H1 (cell line): ENCODE measurements at regions not wholly inside any gene's neighbourhood (a gene's known extent, or its start where the extent isn't known, plus 50 kb on each side); places are given as distances from the start of the nearest gene placed in this dataset.

Source experiments
- CTCF ChIA-PET: fragments of 300-600 bp; sonication (Branson Sonifier 250); formaldehyde crosslinking; loops from one replicate; lab custom pipeline; 2021; ENCODE audit not compliant: partially characterized antibody; lab: Charles Lee
- POLR2A ChIA-PET: fragments of 300-600 bp; sonication (Branson Sonifier 250); formaldehyde crosslinking; loops from one replicate; lab custom pipeline; 2021; ENCODE audit warnings: inconsistent platforms; ENCODE audit not compliant: partially characterized antibody; lab: Charles Lee
- DNase-seq, 2 experiments: peaks; one replicate each; pipeline versions ENCODE4 v3.0.0 to v3.0.0-alpha.2; 2010 to 2022; ENCODE audit warnings: low spot score in 2 of 2, low read depth in 1 of 2, mixed read lengths in 1 of 2
- FAIRE-seq: peaks from 2 replicates; lab custom pipeline; 2011; peaks lifted over from hg19 to GRCh38; lab: Jason Lieb, UNC
- H2AFZ ChIP-seq: 2 replicates; pipeline ENCODE4 v1.8.1; 2012; ENCODE audit warnings: low read length, inconsistent platforms
- H2AK5ac ChIP-seq: 2 replicates; pipeline ENCODE4 v1.6.1; 2013; ENCODE audit warnings: low read depth, low read length
- H2BK120ac ChIP-seq: replicated peaks from 2 replicates; pipeline ENCODE3; 2013; ENCODE audit warnings: low read depth, low read length, inconsistent platforms
- H2BK12ac ChIP-seq: 2 replicates; pipeline ENCODE4 v1.6.1; 2013; ENCODE audit warnings: low read depth, low read length
- H2BK15ac ChIP-seq: 2 replicates; pipeline ENCODE4 v1.6.1; 2013; ENCODE audit warnings: low read length
- H2BK20ac ChIP-seq: 2 replicates; pipeline ENCODE4 v1.6.1; 2013; ENCODE audit warnings: low read length
- H2BK5ac ChIP-seq: 2 replicates; pipeline ENCODE4 v1.6.1; 2013; ENCODE audit warnings: low read depth, low read length
- H3K14ac ChIP-seq: 2 replicates; pipeline ENCODE4 v1.6.1; 2013; ENCODE audit warnings: inconsistent platforms; ENCODE audit not compliant: insufficient read length
- H3K18ac ChIP-seq: 2 replicates; pipeline ENCODE4 v1.6.1; 2013; ENCODE audit warnings: low read length; ENCODE audit errors: extremely low read depth
- H3K23ac ChIP-seq: 2 replicates; pipeline ENCODE4 v1.6.1; 2013; ENCODE audit warnings: inconsistent platforms; ENCODE audit not compliant: insufficient read length
- H3K23me2 ChIP-seq: 2 replicates; pipeline ENCODE4 v1.6.1; 2013; ENCODE audit warnings: low read depth, low read length
- H3K27ac ChIP-seq: 2 replicates; pipeline ENCODE4 v1.6.1; 2011; ENCODE audit warnings: low read depth, low read length, inconsistent platforms
- H3K27me3 ChIP-seq, 4 experiments: replicated peaks in 1 of 4; 1 replicate in 1 of 4; 2 replicates in 3 of 4; pipeline versions ENCODE4 v1.6.1 to v1.8.1; 2011 to 2013; ENCODE audit warnings: low read length in 3 of 4, mild to moderate bottlenecking in 3 of 4, inconsistent platforms in 2 of 4, mixed read lengths in 2 of 4, moderate library complexity in 1 of 4; ENCODE audit not compliant: control insufficient read depth in 3 of 4, insufficient read depth in 3 of 4; ENCODE audit errors: extremely low read depth in 1 of 4
- H3K36me3 ChIP-seq, 4 experiments: 2 replicates each; pipeline versions ENCODE4 v1.6.1 to v1.8.1; 2011 to 2013; ENCODE audit warnings: mild to moderate bottlenecking in 4 of 4, low read length in 3 of 4, moderate library complexity in 2 of 4, control low read depth in 1 of 4, inconsistent platforms in 1 of 4; ENCODE audit not compliant: insufficient read depth in 4 of 4, control insufficient read depth in 2 of 4
- H3K4ac ChIP-seq: replicated peaks from 2 replicates; pipeline ENCODE3; 2013; ENCODE audit warnings: low read length, low read depth, mixed read lengths, inconsistent platforms; ENCODE audit not compliant: insufficient read length
- H3K4me1 ChIP-seq, 4 experiments: replicated peaks in 1 of 4; 1 replicate in 1 of 4; 2 replicates in 3 of 4; pipeline versions ENCODE4 v1.6.1 to v1.8.1; 2011 to 2013; ENCODE audit warnings: low read length in 3 of 4, inconsistent platforms in 2 of 4, mixed read lengths in 1 of 4; ENCODE audit not compliant: insufficient read depth in 4 of 4, control insufficient read depth in 3 of 4
- H3K4me2 ChIP-seq, 2 experiments: 2 replicates each; pipeline versions ENCODE4 v1.6.1 to v1.8.1; 2011 to 2013; ENCODE audit warnings: low read depth in 2 of 2, low read length in 2 of 2, control low read depth in 1 of 2, inconsistent platforms in 1 of 2, mild to moderate bottlenecking in 1 of 2; ENCODE audit not compliant: insufficient read depth in 1 of 2
- H3K4me3 ChIP-seq, 4 experiments: fragments of 200-600, 300-600 bp in 1 of 4; sonication (generic), shearing (Covaris generic), sonication (Bioruptor Twin) in 1 of 4; 2 replicates each; pipeline versions ENCODE4 v1.5.1 to v1.8.1; 2011 to 2016; ENCODE audit warnings: low read length in 4 of 4, low read depth in 3 of 4, control low read depth in 2 of 4, inconsistent platforms in 2 of 4, mild to moderate bottlenecking in 2 of 4, mixed read lengths in 1 of 4, moderate library complexity in 1 of 4; ENCODE audit not compliant: insufficient read depth in 2 of 4; ENCODE audit errors: extremely low read depth in 1 of 4
- H3K56ac ChIP-seq: replicated peaks from 2 replicates; pipeline ENCODE3; 2013; ENCODE audit warnings: low read depth, mild to moderate bottlenecking, mixed read lengths, low read length, inconsistent platforms; ENCODE audit not compliant: insufficient read length
- H3K79me1 ChIP-seq: 2 replicates; pipeline ENCODE4 v1.6.1; 2013; ENCODE audit warnings: low read depth, low read length, control low read depth
- H3K79me2 ChIP-seq, 2 experiments: 2 replicates each; pipeline versions ENCODE4 v1.6.1 to v1.8.1; 2012 to 2013; ENCODE audit warnings: low read length in 2 of 2, mild to moderate bottlenecking in 2 of 2, inconsistent platforms in 1 of 2; ENCODE audit not compliant: insufficient read depth in 2 of 2, control insufficient read depth in 1 of 2
- H3K9ac ChIP-seq, 4 experiments: replicated peaks in 1 of 4; 1 replicate in 1 of 4; 2 replicates in 3 of 4; pipeline versions ENCODE4 v1.6.1 to v1.8.1; 2011 to 2013; ENCODE audit warnings: low read depth in 3 of 4, low read length in 3 of 4, control low read depth in 2 of 4, mild to moderate bottlenecking in 2 of 4, moderate library complexity in 2 of 4, inconsistent platforms in 1 of 4; ENCODE audit errors: extremely low read depth in 1 of 4
- H3K9me3 ChIP-seq, 2 experiments: 2 replicates each; pipeline versions ENCODE4 v1.6.1 to v1.8.1; 2012 to 2013; ENCODE audit warnings: mild to moderate bottlenecking in 2 of 2, moderate library complexity in 2 of 2, control low read depth in 1 of 2, inconsistent platforms in 1 of 2, low read depth in 1 of 2, low read length in 1 of 2, mixed read lengths in 1 of 2; ENCODE audit not compliant: insufficient read depth in 2 of 2
- H4K20me1 ChIP-seq, 2 experiments: replicated peaks in 1 of 2; 2 replicates each; pipeline versions ENCODE3 to v1.8.1; 2011 to 2013; ENCODE audit warnings: inconsistent platforms in 2 of 2, low read length in 2 of 2, mild to moderate bottlenecking in 1 of 2; ENCODE audit not compliant: insufficient read depth in 2 of 2, control insufficient read depth in 1 of 2
- H4K5ac ChIP-seq: 2 replicates; pipeline ENCODE4 v1.6.1; 2013; ENCODE audit warnings: low read length, low read depth, mixed read lengths, inconsistent platforms; ENCODE audit not compliant: insufficient read length
- H4K8ac ChIP-seq: 2 replicates; pipeline ENCODE4 v1.8.0; 2013; ENCODE audit warnings: mild to moderate bottlenecking, moderate library complexity, low read length, inconsistent platforms; ENCODE audit not compliant: insufficient read depth; ENCODE audit errors: extremely low read depth
- H4K91ac ChIP-seq: replicated peaks from 2 replicates; pipeline ENCODE3; 2013; ENCODE audit warnings: low read length, mixed read lengths, inconsistent platforms; ENCODE audit not compliant: insufficient read length
- CHD1 ChIP-seq: IDR thresholded peaks from 2 replicates; pipeline ENCODE4 v1.6.1; 2012; ENCODE audit warnings: low read depth, low read length, improper control_type of control experiment
- CTBP2 ChIP-seq: IDR thresholded peaks from 2 replicates; pipeline ENCODE4 v1.7.0; 2011; ENCODE audit warnings: borderline replicate concordance, mild to moderate bottlenecking, moderate library complexity, mixed read lengths, low read length; ENCODE audit not compliant: insufficient read depth, insufficient read length
- MAX ChIP-seq: IDR thresholded peaks from 2 replicates; pipeline ENCODE4 v1.6.1; 2012; ENCODE audit warnings: inconsistent platforms
- NRF1 ChIP-seq: IDR thresholded peaks from 2 replicates; pipeline ENCODE4 v1.6.1; 2011; ENCODE audit warnings: mild to moderate bottlenecking, low read depth, low read length, improper control_type of control experiment
- POU5F1 ChIP-seq: IDR thresholded peaks from 2 replicates; pipeline ENCODE4 v1.6.1; 2011; ENCODE audit warnings: low read depth, mild to moderate bottlenecking, low read length, moderate library complexity
- RFX5 ChIP-seq: IDR thresholded peaks from 2 replicates; pipeline ENCODE4 v1.6.1; 2011; ENCODE audit warnings: low read depth, low read length, improper control_type of control experiment, borderline replicate concordance
- SP1 ChIP-seq: IDR thresholded peaks from 2 replicates; pipeline ENCODE4 v1.6.1; 2011; ENCODE audit warnings: low read depth, low read length
- SUZ12 ChIP-seq: fragments of 200-600 bp; sonication (generic); IDR thresholded peaks from 2 replicates; pipeline ENCODE4 v1.6.1; 2012; ENCODE audit warnings: mild to moderate bottlenecking, inconsistent platforms, low read length, moderate library complexity, mixed read lengths
- TAF1 ChIP-seq: IDR thresholded peaks from 2 replicates; pipeline ENCODE4 v1.6.1; 2011; ENCODE audit warnings: mild to moderate bottlenecking, low read depth, low read length
- TBP ChIP-seq: IDR thresholded peaks from 2 replicates; pipeline ENCODE4 v1.6.1; 2011; ENCODE audit warnings: low read depth, low read length, improper control_type of control experiment

DNA sequence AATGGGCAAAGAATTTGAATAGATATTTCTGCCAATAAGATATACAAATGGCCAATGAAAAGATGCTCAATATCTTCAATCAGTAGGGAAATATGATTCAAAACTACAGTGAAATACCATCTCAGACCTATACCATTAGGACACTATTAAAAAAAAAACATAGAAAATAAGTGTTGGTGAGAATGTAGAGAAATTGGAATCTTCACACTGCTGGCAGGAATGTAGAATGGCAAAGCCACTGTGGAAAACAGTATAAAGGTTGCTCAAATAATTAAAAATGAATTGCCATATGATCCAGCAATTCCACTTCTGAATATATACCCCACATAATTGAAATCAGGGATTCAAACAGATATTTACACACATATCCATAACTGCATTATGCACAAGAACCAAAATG is 88.1 kb upstream of the STARD13 start:
- H2BK15ac ChIP-seq = no peak overlapping the region
- H3K27ac ChIP-seq = no peak overlapping the region
- no peaks in the 10 kb centered on the region for H3K79me2 ChIP-seq
- H3K14ac ChIP-seq = no peak overlapping the region
- no peak overlapping the region for H3K9ac ChIP-seq
- no peaks in the 10 kb centered on the region for H4K20me1 ChIP-seq
- ChIA-PET POLR2A (no interaction called here), CTCF (no interaction called here)
- no peak overlapping the region for H2BK120ac ChIP-seq
- H3K4me1 ChIP-seq = no peaks in the 10 kb centered on the region
- H3K4me2 ChIP-seq = no peak overlapping the region
- H3K18ac ChIP-seq = no peak overlapping the region
- 0 out of 2 replicates have a peak, but pooled peaks cover 2% of the 10 kb centered on the region for H3K23me2 ChIP-seq
- H3K36me3 ChIP-seq = no peaks in the 10 kb centered on the region
- H3K9me3 ChIP-seq = no peaks in the 10 kb centered on the region
- TF ChIP-seq POU5F1 (no peak), CHD1 (no peak), SUZ12 (no peak), NRF1 (no peak), TAF1 (no peak), MAX (no peak), TBP (no peak), SP1 (no peak), RFX5 (no peak), CTBP2 (no peak)
- no peak overlapping the region for H3K4me3 ChIP-seq
- H3K79me1 ChIP-seq = no peaks in the 10 kb centered on the region
- H2BK12ac ChIP-seq = no peak overlapping the region
- no peak overlapping the region for H2BK5ac ChIP-seq
- no peak overlapping the region for H2BK20ac ChIP-seq
- H3K56ac ChIP-seq = no peak overlapping the region
- no peak overlapping the region for H4K5ac ChIP-seq
- no peaks in the 10 kb centered on the region for H3K27me3 ChIP-seq
- no peak for FAIRE-seq
- H4K8ac ChIP-seq = no peak overlapping the region
- H2AK5ac ChIP-seq = no peak overlapping the region
- no peak overlapping the region for H2AFZ ChIP-seq
- H3K23ac ChIP-seq = no peak overlapping the region
- H3K4ac ChIP-seq = no peak overlapping the region
- no peak overlapping the region for H4K91ac ChIP-seq
- DNase-seq = no peak
